NK-92 treated with Interleukin-12 subunit alpha and Interleukin-12 subunit beta, amount 100 ng/mL, for 24 hours (cell line): ENCODE measurements at regions not wholly inside any gene's neighbourhood (a gene's known extent, or its start where the extent isn't known, plus 50 kb on each side); places are given as distances from the start of the nearest gene placed in this dataset.
"Not testable (repeated sequence)": the region's sequence is repeated elsewhere in the genome, so short reads cannot be mapped to it uniquely, and the experiment has no call there.

ENCODE experiments used
- DNase-seq: peaks from one replicate; lab custom pipeline; 2025; lab: John Stamatoyannopoulos, UW

- DNase-seq: not testable (repeated sequence)
Observed at GRCh38 chr16:29108625-29109169, 123.8 kb downstream of the LAT start.

DNA sequence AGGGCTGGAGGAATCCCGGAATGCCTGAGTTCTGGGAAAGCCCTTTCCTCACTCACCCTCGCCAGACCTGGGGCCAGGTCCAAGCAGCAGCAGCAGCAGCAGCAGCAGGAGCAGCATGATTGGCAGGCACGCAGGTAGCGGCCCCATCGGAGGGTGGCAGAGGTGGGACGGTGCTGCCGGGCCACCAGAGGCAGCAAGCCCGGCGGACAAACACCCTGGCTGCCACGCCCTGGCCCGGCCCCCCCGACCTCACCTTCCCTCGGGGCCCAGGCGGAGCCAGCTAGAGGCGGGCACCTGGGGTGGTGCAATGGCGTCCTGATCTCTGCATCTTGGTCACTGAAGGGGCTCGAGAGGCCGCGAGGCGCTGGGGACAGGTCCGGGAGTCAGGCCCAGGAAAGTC is 122.4 kb downstream of the LAT start:
- DNase-seq: no peak

DNA sequence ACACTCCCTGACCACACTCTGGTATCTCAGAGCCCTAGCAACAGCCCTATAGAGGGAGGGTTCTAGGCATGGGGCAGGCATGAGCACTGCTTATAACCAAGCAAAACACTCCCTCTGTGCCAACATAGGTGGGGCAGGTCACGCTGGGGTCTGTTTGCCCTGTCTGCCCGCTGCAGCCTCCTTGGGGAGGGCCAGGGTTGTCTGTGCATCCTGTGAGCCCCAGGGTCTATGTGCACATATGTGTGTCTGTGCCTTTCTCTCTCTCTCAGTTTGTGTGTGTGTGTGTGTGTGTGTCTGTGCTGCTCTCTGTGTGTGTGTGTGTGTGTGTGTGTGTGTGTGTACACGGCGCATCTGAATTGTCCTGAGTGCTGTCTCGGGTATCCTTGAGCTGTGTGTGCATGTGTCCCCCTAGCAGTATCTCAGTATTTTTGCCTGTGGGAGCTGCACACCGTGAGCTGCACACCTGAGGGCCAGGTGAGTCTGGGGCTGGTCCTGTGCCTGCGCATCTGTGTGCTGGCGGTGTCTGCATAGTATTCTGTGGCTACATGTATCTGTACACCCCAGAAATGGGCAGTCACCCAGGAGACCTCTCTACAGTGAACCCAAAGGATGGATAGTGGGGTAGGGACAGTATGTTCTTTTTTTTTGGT is 121.5 kb downstream of the LAT start:
- not testable (repeated sequence) for DNase-seq

- not testable (repeated sequence) for DNase-seq
Observed at GRCh38 chr16:29104600-29104999, 119.7 kb downstream of the LAT start.

GRCh38 chr16:29097965-29098364 is 113.1 kb downstream of the LAT start:
- DNase-seq: not testable (repeated sequence)

GRCh38 chr16:29094729-29095624 is 110.1 kb downstream of the LAT start:
- DNase-seq: not testable (repeated sequence)

DNA sequence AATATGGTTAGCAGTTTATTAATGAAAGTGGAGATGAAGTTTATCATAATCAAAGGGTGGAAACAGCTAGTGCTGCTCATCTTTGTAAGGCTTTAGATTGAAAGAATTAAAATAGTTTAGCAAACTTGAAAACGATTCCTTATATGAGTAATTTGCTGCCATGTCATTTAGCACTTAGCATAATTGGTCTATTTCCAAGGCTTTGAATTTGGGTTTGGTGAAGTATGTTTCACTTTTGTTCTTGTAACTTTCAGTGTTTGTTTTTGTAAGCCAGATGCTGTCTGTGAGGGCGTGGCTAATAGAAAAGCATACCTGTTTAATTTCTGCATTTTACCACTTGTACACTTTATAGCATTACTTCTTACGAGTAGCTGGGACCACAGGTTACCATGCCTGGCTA is 109.5 kb downstream of the LAT start:
- not testable (repeated sequence) for DNase-seq

GRCh38 chr16:29089679-29090078 is 104.8 kb downstream of the LAT start:
- not testable (repeated sequence) for DNase-seq

DNA sequence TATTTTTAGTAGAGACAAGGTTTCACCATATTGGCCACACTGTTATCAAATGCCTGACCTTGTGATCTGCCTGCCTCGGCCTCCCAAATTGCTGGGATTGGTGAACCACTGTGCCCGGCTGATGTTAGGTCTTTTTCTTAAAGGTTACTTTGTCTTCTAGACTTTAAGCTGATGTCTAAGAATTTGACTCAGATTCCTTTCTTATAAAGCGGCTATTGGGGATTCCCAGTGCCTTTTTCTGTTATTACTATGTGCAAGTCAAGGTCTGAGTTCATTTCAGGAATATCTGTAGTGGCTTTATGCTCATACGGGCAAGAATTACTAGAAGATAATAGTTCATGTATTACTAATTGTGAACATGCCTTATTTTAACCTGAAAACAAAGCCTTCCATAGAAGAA is 102.8 kb downstream of the LAT start:
- not testable (repeated sequence) for DNase-seq

GRCh38 chr16:29081829-29082639 is 97.2 kb downstream of the LAT start:
- DNase-seq: not testable (repeated sequence)

DNA sequence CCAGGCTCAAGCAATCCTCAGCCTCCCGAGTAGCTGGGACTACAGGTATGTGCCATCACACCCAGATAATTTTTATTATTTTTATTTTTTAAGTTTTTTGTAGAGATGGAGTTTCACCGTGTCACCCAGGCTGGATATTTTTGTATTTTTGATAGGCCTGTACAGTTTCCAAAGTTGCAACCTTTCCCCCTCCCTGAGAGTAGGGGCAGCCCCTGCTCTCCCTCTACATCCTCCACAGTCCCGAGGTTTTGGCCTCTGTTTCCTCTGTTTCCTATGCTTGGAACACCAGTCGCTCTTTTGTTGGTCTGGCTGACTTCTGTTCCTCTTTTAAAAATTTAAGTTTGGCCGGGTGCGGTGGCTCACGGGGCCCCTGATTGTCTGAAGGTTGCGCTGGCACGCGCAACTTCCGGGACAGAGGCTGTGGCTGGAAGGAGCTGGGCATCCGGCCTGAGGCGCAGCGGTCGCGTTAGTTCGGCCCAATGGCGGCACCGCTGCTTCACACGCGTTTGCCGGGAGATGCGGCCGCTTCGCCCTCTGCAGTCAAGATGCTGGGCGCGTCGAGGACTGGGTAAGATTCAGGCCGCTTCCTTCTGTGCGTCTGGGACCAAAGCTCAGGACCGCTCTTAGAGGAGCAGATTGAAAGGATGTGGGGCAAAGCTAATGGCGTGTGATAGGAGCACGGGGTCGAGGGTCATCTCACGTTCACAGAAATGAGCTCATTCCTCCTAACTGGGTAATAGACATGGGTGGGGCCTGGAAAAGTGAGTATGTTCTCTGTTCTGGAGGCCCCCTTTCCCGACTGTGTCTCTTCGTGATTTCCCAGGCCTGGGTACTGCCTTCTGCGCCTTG is 89.9 kb downstream of the LAT start:
- DNase-seq: peak; percentile 39

- not testable (repeated sequence) for DNase-seq
Observed at GRCh38 chr16:29062235-29062634, 77.4 kb downstream of the LAT start.

DNA sequence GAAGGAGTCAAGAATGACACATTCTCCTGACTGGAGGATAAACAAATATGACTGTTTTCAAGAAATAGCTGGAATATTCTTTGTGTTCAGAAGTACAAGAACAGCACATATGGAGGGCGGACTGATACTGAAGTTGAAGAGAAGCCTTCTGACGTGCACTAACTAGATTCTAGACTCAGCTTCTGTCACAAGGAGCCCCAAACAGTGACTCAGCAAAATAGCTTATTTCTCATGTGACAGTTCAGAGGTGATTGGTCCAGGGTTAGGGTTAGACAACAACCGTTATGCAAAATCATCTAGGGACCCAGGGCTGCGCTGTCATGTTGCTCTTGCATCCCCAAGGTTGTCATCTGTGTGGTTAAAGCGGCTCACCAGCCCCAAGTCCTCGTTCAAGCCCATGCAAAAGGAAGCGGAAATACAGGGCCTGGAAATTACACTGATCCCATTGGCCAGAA is 76.6 kb downstream of the LAT start:
- not testable (repeated sequence) for DNase-seq

- not testable (repeated sequence) for DNase-seq
Observed at GRCh38 chr16:29060022-29060810, 75.4 kb downstream of the LAT start.

GRCh38 chr16:29059575-29059974 is 74.7 kb downstream of the LAT start:
- not testable (repeated sequence) for DNase-seq
